GM15510 (cell line): ENCODE measurements at regions not wholly inside any gene's neighbourhood (a gene's known extent, or its start where the extent isn't known, plus 50 kb on each side); places are given as distances from the start of the nearest gene placed in this dataset.

Experiments used
- POLR2A ChIP-seq: IDR thresholded peaks from 3 replicates; pipeline ENCODE4 v1.6.1; 2011; ENCODE audit warnings: borderline replicate concordance; ENCODE audit not compliant: insufficient read length; ENCODE audit errors: extremely low read depth

DNA sequence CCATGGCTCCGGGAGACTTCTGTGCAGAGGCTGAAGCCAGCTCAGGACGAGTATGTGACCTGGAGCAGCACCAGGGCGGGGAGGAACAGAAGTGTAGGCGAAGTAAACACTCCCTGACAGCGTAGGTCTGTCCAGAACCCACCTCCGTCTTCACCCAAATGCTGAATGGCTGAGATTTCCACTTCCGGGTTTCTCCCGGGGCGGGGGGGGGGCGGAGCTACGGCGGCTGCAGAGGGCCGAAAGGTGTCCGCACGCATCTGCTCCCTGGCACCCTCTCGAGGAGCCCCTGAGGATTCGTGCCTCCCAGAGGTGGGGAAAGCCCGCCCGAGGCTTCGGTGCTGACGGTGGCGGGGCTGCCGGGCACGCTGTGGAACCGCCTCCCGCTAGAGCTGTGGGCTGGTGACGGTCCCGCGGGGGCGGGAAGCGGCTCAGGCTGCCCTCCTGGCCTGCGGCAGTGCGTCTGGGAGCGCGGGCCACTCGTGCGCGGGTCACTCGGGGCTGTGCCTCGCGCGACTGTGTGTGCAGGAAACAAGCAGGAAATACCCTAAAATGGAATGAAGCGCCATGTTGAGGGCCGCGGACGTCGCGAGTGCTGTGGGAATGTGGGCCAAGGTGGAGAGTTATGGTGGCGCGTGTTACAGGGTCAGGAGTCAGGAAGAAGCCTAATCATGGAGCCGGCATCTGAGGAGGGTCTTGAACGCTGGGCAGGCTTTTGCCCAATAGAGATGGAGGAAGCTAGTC lies 1425.4 kb downstream of the FOXD4L5 start:
- TF ChIP-seq POLR2A: no peak

DNA sequence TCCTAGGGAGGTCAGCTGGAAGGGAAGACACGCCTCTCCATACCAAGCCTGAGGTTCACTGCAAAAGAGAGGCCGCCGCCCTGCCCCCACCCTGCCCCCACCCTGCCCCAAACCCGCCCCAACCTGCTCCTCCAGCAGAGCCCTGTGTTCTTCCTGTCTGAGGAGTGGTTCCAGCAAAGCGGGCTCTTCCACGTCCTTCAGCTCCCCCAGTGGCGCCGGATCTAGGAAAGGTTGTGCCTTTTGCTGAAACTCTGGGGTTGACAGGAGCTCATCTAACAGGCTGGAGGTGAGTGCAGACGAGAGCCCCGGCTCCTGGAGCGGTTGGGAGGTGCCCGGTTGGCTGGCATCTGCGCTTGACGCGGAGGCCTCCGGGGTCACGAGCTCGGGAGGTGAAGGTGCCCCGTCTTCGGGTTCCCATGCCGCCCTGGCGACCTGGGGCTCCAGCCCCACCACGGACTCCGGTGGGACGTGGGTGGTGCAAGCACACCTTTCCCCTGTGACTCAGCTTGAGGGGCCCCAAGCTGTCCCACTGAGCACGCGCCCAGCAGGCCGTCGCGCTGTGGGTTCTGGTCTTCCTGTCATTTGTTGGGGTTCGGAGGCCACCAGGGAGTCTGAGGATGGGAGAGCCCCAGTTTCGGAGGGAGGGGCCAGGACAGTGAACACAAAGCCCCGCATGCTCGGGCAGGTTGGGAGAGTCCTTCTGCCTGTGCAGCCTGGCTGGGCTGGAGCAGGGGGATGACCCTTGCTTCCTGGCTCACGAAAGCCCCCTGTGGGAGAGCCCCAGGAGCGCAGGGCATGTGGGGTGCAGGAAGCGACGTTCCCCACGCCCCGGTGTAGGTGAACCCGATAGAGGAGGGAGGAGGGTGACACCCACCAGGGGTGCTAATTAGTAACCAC lies 1467.1 kb downstream of the FOXD4L5 start:
- TF ChIP-seq POLR2A: peak; percentile 20

DNA sequence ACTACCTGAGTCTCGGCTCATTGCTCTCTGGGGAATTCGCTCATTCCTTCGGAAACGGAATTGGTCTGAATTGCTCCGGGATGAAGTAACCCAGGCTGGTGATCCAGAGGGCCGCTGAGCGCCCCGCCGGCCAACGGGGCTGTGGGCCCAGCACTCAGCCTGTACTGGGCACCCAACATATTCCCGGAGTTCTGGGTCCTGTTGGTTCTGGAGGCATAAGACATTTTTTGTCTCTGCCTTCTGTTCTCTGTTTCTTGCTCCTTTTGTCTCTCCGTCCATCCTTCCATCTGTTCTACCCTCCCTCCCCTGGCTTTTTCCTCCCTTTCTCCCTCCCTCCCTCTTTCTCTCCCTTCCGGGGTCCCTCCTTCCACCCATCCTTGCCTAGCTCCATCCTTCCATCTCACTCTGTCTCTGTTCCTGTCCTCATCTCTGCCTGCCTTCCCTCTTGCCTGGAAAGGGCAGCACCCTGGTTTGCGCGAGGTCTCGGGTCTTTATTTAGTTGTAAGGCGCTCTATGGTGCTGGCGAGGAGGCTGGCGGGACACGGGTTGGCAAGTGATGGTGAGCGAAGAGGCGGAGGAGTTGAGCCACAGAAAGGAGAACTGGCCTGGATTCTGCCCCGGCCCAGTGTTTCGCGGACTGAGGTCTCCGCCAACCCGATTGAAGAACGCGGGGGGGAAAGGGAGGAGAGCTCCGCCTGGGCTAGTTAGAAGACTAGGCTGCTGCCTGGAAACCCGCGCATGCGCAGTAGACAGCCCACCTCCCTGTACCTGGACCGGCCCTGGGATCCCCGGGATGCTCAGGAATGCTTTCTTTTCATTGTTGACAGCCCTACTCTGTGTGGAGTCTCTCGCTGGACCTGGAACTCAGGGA lies 1468.0 kb downstream of the FOXD4L5 start:
- TF ChIP-seq POLR2A: peak; percentile 37

DNA sequence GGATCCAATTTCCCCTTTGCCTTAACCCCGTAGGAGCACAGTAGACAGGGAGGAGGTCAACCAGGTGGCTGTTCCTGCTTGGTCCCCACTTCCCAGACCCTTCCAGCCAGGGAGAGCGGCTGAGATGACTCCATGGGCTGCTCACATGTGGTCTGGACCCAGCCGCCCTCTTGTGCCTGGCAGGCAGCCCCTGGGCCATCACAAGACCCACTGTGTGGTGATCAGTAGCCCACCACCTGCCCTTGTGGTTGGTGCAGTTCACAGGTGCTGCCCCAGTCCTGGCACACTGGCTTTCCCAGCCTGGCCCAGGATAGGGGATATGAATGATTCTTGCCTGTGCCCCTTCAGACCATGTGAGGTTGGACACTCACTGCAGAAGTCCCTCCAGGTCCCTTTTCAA lies 1556.7 kb downstream of the FOXD4L5 start:
- no peak for TF ChIP-seq POLR2A
